Activated CD4-positive, CD25-positive, alpha-beta regulatory T cell (primary cell): ENCODE measurements at regions not wholly inside any gene's neighbourhood (a gene's known extent, or its start where the extent isn't known, plus 50 kb on each side); places are given as distances from the start of the nearest gene placed in this dataset.

Experiments
- DNase-seq, 4 experiments: peaks; one replicate each; lab custom pipeline; 2025; lab: John Stamatoyannopoulos, UW

GRCh38 chr21:35843911-35844667 lies 216.2 kb downstream of the SETD4 start:
- DNase-seq = no peak

- no peak for DNase-seq
Measured at GRCh38 chr21:35840949-35841348, 219.4 kb downstream of the SETD4 start.

GRCh38 chr21:35840197-35840799 lies 220.0 kb downstream of the SETD4 start:
- peak in 3 of 4 experiments; percentile 4 to 23 (median 15) for DNase-seq

- DNase-seq = no peak
Measured at GRCh38 chr21:35838987-35839763, 221.2 kb downstream of the SETD4 start.

GRCh38 chr21:35838350-35838749 lies 222.0 kb downstream of the SETD4 start:
- DNase-seq = no peak

- no peak for DNase-seq
Measured at GRCh38 chr21:35833991-35834390, 226.3 kb downstream of the SETD4 start.

GRCh38 chr21:35833388-35833787 lies 226.9 kb downstream of the SETD4 start:
- DNase-seq = no peak

GRCh38 chr21:35831230-35831629 lies 229.1 kb downstream of the SETD4 start:
- no peak for DNase-seq

- DNase-seq = no peak
Measured at GRCh38 chr21:35829067-35829466, 231.3 kb downstream of the SETD4 start.

- DNase-seq = no peak
Measured at GRCh38 chr21:35828161-35828560, 232.2 kb downstream of the SETD4 start.

GRCh38 chr21:35827004-35827403 lies 233.3 kb downstream of the SETD4 start:
- no peak for DNase-seq

GRCh38 chr21:35825370-35826353 lies 234.7 kb downstream of the SETD4 start:
- no peak for DNase-seq

GRCh38 chr21:35824136-35824535 lies 236.2 kb downstream of the SETD4 start:
- DNase-seq = no peak

GRCh38 chr21:35819134-35819533 lies 241.2 kb downstream of the SETD4 start:
- no peak for DNase-seq

- DNase-seq = no peak
Measured at GRCh38 chr21:35818597-35818996, 241.7 kb downstream of the SETD4 start.

- no peak for DNase-seq
Measured at GRCh38 chr21:35814858-35815619, 245.3 kb downstream of the SETD4 start.

GRCh38 chr21:35812679-35813078 lies 247.6 kb downstream of the SETD4 start:
- DNase-seq = no peak

- DNase-seq = no peak
Measured at GRCh38 chr21:35811191-35811806, 249.0 kb downstream of the SETD4 start.

- DNase-seq = no peak
Measured at GRCh38 chr21:35810431-35810970, 249.8 kb downstream of the SETD4 start.

- no peak for DNase-seq
Measured at GRCh38 chr21:35801391-35801790, 258.9 kb downstream of the SETD4 start.
